GM12892 (cell line): ENCODE measurements at regions not wholly inside any gene's neighbourhood (a gene's known extent, or its start where the extent isn't known, plus 50 kb on each side); places are given as distances from the start of the nearest gene placed in this dataset.

Experiments used
- POLR2A ChIP-seq: IDR thresholded peaks from 2 replicates; pipeline ENCODE4 v1.6.1; 2011; ENCODE audit warnings: low read depth, low read length, control low read depth
- POLR2AphosphoS5 ChIP-seq: IDR thresholded peaks from 2 replicates; pipeline ENCODE4 v1.6.1; 2011; ENCODE audit warnings: low read depth, low read length, control low read depth

- no peak for TF ChIP-seq POLR2AphosphoS5
- TF ChIP-seq POLR2A: no peak
Measured at GRCh38 chr15:69578252-69578651, 125.6 kb downstream of the RPLP1 start.
